Endothelial cell of umbilical vein (primary cell): ENCODE measurements at regions not wholly inside any gene's neighbourhood (a gene's known extent, or its start where the extent isn't known, plus 50 kb on each side); places are given as distances from the start of the nearest gene placed in this dataset.

ENCODE experiments used
- CTCF ChIP-seq, 2 donors: IDR thresholded peaks; 1 replicate in 1 of 2; 2 replicates in 1 of 2; pipeline ENCODE4 v1.5.1; 2011; ENCODE audit warnings: low read length in 2 of 2, mild to moderate bottlenecking in 2 of 2, moderate library complexity in 2 of 2, control low read depth in 1 of 2, inconsistent platforms in 1 of 2, low read depth in 1 of 2; ENCODE audit not compliant: insufficient read depth in 1 of 2; ENCODE audit errors: extremely low read depth in 1 of 2
- EZH2 ChIP-seq: IDR thresholded peaks from 2 replicates; pipeline ENCODE4 v1.6.1; 2012; ENCODE audit warnings: borderline replicate concordance, low read depth, mild to moderate bottlenecking, moderate library complexity, low read length, inconsistent platforms; ENCODE audit not compliant: severe bottlenecking
- FOS ChIP-seq: IDR thresholded peaks from 2 replicates; pipeline ENCODE4 v1.6.1; 2011; ENCODE audit warnings: mild to moderate bottlenecking, low read length, moderate library complexity, borderline replicate concordance; ENCODE audit not compliant: insufficient read depth
- JUN ChIP-seq: IDR thresholded peaks from 2 replicates; pipeline ENCODE4 v1.6.1; 2011; ENCODE audit warnings: borderline replicate concordance, low read depth; ENCODE audit not compliant: insufficient read length, insufficient read depth
- MYC ChIP-seq: IDR thresholded peaks from one replicate; pipeline ENCODE4 v1.6.1; 2011; ENCODE audit warnings: mild to moderate bottlenecking, low read depth, low read length
- POLR2A ChIP-seq: IDR thresholded peaks from 2 replicates; pipeline ENCODE4 v1.6.1; 2012; ENCODE audit warnings: low read depth, mild to moderate bottlenecking, control low read depth, low read length
- POLR2AphosphoS5 ChIP-seq: IDR thresholded peaks from 2 replicates; pipeline ENCODE4 v1.6.1; 2012; ENCODE audit warnings: low read depth, mild to moderate bottlenecking, control low read depth, low read length, moderate library complexity; ENCODE audit not compliant: insufficient read depth

- TF ChIP-seq CTCF (IDR thresholded peaks at IDR 0.05; ENCODE audit: extremely low read depth in 1 of 2, insufficient read depth in 1 of 2, low read depth in 1 of 2, low read length in 2 of 2) = no peak
- TF ChIP-seq MYC = no peak
- no peak for TF ChIP-seq JUN
- TF ChIP-seq POLR2AphosphoS5 = no peak
- TF ChIP-seq EZH2 = no peak
- no peak for TF ChIP-seq POLR2A
- TF ChIP-seq FOS = no peak
Observed at GRCh38 chr1:199404976-199405375, 622.5 kb upstream of the NR5A2 start.
